Esophagus squamous epithelium (tissue), 4 donors: ENCODE measurements at regions not wholly inside any gene's neighbourhood (a gene's known extent, or its start where the extent isn't known, plus 50 kb on each side); places are given as distances from the start of the nearest gene placed in this dataset.

Experiments
- POLR2A ChIP-seq, 4 donors: fragments of 450-650 bp; IDR thresholded peaks; one replicate each; pipeline ENCODE4 v1.6.1; 2017; ENCODE audit warnings: antibody characterized with exemption in 4 of 4, mild to moderate bottlenecking in 4 of 4, moderate library complexity in 3 of 4
- TF ChIP-seq, protein P1 (sequence below), 6 experiments: fragments of 450-650 bp in 4 of 6; fragments of 200-600 bp in 2 of 6; sonication (generic) in 2 of 6; IDR thresholded peaks; one replicate each; pipeline ENCODE4 v1.5.1; 2016 to 2019; ENCODE audit warnings: antibody characterized with exemption in 6 of 6, mild to moderate bottlenecking in 4 of 6, moderate library complexity in 4 of 6

DNA sequence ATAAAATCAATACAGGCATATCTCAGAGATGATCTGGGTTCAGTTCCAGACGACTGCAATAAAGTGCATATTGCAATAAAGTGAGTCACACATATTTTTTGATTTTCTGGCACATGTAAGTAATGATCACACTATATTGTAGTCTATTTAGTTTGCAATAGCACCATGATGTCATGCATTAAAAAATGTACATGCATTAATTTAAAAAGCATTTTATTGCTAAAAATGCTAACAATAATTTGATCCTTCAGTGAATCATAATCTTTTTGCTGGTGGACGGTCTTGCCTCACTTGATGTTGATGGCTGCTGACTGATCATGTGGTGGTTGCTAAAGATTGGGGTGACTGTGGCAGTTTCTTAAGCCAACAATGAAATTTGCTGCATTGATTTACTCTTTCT is 511.1 kb downstream of the OTOL1 start:
- no peak for TF ChIP-seq POLR2A (IDR thresholded peaks at IDR 0.05)
- TF ChIP-seq, protein P1, sequence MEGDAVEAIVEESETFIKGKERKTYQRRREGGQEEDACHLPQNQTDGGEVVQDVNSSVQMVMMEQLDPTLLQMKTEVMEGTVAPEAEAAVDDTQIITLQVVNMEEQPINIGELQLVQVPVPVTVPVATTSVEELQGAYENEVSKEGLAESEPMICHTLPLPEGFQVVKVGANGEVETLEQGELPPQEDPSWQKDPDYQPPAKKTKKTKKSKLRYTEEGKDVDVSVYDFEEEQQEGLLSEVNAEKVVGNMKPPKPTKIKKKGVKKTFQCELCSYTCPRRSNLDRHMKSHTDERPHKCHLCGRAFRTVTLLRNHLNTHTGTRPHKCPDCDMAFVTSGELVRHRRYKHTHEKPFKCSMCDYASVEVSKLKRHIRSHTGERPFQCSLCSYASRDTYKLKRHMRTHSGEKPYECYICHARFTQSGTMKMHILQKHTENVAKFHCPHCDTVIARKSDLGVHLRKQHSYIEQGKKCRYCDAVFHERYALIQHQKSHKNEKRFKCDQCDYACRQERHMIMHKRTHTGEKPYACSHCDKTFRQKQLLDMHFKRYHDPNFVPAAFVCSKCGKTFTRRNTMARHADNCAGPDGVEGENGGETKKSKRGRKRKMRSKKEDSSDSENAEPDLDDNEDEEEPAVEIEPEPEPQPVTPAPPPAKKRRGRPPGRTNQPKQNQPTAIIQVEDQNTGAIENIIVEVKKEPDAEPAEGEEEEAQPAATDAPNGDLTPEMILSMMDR (IDR thresholded peaks at IDR 0.05), result no peak
